22Rv1 (cell line): ENCODE measurements at regions not wholly inside any gene's neighbourhood (a gene's known extent, or its start where the extent isn't known, plus 50 kb on each side); places are given as distances from the start of the nearest gene placed in this dataset.

Experiments
- H3K27ac ChIP-seq: fragments of 450-650 bp; 2 replicates; pipeline ENCODE4 v1.5.1; 2017
- ZFX ChIP-seq: fragments of 450-650 bp; IDR thresholded peaks from 2 replicates; pipeline ENCODE4 v1.6.1; 2017; ENCODE audit warnings: antibody characterized with exemption, borderline replicate concordance
- TF ChIP-seq, protein P1 (sequence below): fragments of 450-650 bp; IDR thresholded peaks from 2 replicates; pipeline ENCODE4 v1.5.1; 2017; ENCODE audit warnings: mild to moderate bottlenecking

DNA sequence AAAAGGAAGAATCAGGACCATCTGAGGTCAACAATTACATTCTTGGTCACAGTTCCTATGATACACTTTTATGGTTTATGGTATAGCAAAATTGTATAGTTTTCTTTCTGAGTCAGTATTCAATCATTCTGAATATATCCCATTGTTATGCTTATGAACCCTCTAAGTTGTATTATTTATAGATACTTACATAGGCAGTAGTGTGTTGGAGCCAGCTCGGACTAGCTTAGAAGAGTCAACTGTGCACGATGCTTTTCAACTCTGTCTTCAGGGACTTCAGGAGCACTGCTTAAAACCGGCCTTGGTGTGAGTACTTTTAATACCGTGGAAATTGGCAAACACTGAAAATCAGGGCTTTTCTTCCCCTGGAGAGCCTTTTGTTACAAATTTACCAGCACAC lies 215.7 kb downstream of the IKZF2 start:
- TF ChIP-seq, protein P1, sequence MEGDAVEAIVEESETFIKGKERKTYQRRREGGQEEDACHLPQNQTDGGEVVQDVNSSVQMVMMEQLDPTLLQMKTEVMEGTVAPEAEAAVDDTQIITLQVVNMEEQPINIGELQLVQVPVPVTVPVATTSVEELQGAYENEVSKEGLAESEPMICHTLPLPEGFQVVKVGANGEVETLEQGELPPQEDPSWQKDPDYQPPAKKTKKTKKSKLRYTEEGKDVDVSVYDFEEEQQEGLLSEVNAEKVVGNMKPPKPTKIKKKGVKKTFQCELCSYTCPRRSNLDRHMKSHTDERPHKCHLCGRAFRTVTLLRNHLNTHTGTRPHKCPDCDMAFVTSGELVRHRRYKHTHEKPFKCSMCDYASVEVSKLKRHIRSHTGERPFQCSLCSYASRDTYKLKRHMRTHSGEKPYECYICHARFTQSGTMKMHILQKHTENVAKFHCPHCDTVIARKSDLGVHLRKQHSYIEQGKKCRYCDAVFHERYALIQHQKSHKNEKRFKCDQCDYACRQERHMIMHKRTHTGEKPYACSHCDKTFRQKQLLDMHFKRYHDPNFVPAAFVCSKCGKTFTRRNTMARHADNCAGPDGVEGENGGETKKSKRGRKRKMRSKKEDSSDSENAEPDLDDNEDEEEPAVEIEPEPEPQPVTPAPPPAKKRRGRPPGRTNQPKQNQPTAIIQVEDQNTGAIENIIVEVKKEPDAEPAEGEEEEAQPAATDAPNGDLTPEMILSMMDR, result no peak
- no peak overlapping the region for H3K27ac ChIP-seq

DNA sequence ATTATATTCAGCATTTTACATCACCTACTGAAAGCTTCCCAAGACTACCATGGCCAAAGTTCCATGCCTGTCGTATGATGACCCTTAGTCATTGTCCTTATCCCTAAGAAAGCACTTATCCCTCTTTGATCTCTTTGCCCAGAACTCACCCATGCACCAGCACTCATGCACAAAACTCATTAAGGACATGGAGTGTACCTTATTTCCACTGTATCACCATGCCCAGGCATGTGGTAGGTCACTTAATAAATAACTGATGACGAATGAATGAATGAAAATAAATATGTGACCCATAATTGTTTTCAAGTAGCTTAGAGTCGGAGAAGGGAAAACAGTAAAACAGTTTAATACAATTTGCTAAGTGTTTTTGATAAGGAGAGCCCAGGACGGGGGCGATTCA lies 220.1 kb downstream of the IKZF2 start:
- no peak for TF ChIP-seq ZFX
- TF ChIP-seq, protein P1, result no peak
- no peak overlapping the region for H3K27ac ChIP-seq

DNA sequence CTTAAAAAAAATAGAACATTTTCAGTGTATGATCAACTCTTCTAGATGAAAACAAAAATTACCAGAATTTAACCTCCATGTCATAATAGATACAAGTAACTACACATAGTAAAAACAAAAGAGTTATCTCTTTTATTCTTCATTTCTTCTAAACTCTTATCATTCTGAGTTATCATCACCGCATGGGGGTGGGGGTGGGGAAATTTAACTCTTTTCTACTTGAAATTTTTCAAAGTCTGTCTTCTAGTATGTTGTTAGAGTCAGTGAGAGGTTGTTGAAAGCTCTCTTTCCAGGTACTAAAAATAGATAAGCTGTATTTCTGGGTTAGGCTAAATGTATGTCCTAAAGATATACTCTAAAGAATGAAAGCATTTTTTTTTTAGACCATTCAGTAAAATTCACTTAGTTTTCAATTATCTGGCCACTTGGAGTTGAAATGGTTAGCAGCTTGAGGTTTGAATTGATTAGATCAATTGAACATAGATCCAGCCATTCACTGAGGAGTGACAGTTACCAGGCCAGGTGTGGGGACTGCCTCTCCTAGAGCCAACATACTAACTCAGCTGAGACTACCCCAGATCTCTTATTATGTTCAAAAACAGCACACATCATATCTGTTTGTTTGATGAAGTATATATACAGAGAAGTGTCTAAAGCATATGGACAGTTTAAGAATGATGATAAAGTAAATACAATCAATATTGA lies 220.7 kb downstream of the IKZF2 start:
- H3K27ac ChIP-seq, result no peak overlapping the region
- no peak for TF ChIP-seq ZFX
- TF ChIP-seq, protein P1, result no peak

DNA sequence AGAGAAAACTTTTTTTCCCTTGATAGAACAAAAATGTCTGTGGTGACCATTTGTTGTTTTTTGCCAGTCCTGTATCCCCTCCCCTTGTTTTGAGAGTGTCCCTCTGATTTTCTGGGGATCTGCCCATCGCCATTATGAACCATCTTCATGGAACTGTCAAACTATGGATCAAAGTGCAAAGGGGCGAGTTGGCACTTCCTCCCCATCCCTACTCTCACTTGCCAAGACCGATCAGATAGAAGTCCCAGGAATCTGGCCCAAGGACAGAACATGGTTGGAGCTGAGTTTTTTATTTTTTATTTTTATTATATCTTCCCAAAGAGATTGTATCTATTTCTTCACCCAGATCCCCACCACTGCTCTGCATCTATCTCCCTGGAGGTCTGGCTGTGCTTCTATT lies 221.4 kb downstream of the IKZF2 start:
- no peak overlapping the region for H3K27ac ChIP-seq
- no peak for TF ChIP-seq ZFX
- TF ChIP-seq, protein P1, result no peak

DNA sequence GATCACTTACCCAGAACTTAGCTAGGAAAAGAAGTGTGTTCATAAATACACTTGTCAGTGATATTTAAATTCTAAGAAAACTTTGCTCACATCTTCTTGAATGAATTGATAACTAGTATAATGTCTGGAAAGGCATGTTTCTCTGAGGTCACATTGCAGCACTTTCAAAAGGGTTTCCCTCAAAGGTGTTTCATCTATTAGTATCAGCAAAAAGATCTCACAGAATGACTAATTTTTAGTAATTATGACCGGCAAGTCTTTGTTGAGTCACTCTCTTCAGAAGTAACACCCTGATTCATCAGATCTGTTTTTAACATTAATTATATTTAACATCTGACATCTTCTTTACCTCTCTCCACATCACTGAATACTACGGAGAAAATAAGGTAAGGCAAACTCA lies 222.3 kb downstream of the IKZF2 start:
- no peak overlapping the region for H3K27ac ChIP-seq

DNA sequence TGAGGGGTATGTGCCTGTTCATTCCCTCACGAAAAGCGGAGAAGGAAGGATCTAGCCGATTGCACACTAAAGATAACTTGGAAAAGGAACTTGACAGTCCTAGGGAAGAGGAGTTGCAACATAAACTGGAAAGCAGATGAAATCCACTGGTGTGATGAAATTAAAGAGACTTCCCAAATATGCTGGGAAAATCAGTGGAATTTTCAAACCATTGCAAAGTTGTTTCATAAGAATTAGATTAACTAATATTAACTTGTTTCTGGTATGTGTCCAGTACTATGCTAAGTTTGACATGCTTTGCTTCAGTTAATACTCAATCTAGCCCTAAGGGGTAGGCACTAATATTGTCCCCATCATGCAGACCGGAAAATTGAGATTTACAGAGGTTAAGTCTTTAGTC lies 222.7 kb downstream of the IKZF2 start:
- no peak overlapping the region for H3K27ac ChIP-seq
- no peak for TF ChIP-seq ZFX
- TF ChIP-seq, protein P1, result no peak

More for the DNA sequence above, 222.3 kb downstream of the IKZF2 start:
- TF ChIP-seq, protein P1, result no peak
- no peak for TF ChIP-seq ZFX

DNA sequence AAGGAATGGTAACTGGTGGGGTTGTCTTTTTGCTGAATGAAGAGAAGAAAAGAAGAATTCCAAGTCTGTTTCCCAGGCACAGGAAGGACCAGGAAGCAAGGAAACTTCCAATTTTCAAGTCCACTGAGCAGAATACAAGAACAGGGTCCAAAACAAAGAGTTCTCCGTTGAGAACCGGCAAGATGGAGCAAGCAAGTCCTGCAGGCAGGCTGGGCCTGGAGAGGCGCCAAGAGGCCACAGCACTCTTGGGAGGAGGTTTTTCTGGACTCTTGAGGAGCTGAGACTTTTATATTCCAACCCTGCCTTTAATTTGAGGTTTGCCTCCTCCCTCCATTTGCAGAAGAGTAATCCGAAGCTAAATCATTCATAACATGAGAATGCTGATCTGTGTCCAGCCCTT lies 224.5 kb downstream of the IKZF2 start:
- no peak overlapping the region for H3K27ac ChIP-seq
- TF ChIP-seq, protein P1, result no peak
- no peak for TF ChIP-seq ZFX
